GM23338 (cell line): ENCODE measurements at regions not wholly inside any gene's neighbourhood (a gene's known extent, or its start where the extent isn't known, plus 50 kb on each side); places are given as distances from the start of the nearest gene placed in this dataset.

Experiments
- ATAC-seq: fragments of 200-7000 bp; cut with Tn5 transposase; 3 replicates; pipeline ENCODE4 v1.9.1; 2020
- DNase-seq: peaks from one replicate; pipeline ENCODE4 v3.0.0-alpha.2; 2015; ENCODE audit warnings: low spot score
- H2AFZ ChIP-seq: fragments of 200-600 bp; sonication (generic); 2 replicates; pipeline ENCODE4 v1.8.0; 2016; ENCODE audit warnings: antibody characterized with exemption, mild to moderate bottlenecking, moderate library complexity
- H3F3A ChIP-seq: fragments of 200-600 bp; sonication (generic); replicated peaks from 2 replicates; pipeline ENCODE4 v1.8.0; 2017; ENCODE audit warnings: antibody characterized with exemption, mixed run types, low read depth
- H3K27ac ChIP-seq: fragments of 200-600 bp; sonication (generic); 2 replicates; pipeline ENCODE4 v1.6.1; 2016; ENCODE audit warnings: low read depth
- H3K27me3 ChIP-seq: fragments of 200-600 bp; sonication (generic); 2 replicates; pipeline ENCODE4 v1.8.0; 2016; ENCODE audit warnings: mild to moderate bottlenecking, mixed run types, moderate library complexity; ENCODE audit not compliant: insufficient read depth
- H3K36me3 ChIP-seq: fragments of 200-600 bp; sonication (generic); 2 replicates; pipeline ENCODE4 v1.8.0; 2016; ENCODE audit warnings: mild to moderate bottlenecking; ENCODE audit not compliant: insufficient read depth
- H3K4me1 ChIP-seq: fragments of 200-600 bp; sonication (generic); 2 replicates; pipeline ENCODE4 v1.8.0; 2016; ENCODE audit warnings: mild to moderate bottlenecking, moderate library complexity; ENCODE audit not compliant: insufficient read depth
- H3K4me2 ChIP-seq: fragments of 200-600 bp; sonication (generic); 2 replicates; pipeline ENCODE4 v1.7.1; 2017; ENCODE audit warnings: mixed run types
- H3K4me3 ChIP-seq: fragments of 200-600 bp; sonication (generic); 2 replicates; pipeline ENCODE4 v1.6.1; 2016; ENCODE audit warnings: mixed run types
- H3K79me2 ChIP-seq: fragments of 200-600 bp; sonication (generic); replicated peaks from 2 replicates; pipeline ENCODE4 v1.8.0; 2017; ENCODE audit warnings: mild to moderate bottlenecking; ENCODE audit not compliant: insufficient read depth
- H3K9me2 ChIP-seq: fragments of 200-600 bp; sonication (generic); 2 replicates; pipeline ENCODE4 v1.8.0; 2017; ENCODE audit not compliant: insufficient read depth
- H4K20me1 ChIP-seq: fragments of 200-600 bp; sonication (generic); replicated peaks from 2 replicates; pipeline ENCODE4 v1.8.0; 2017; ENCODE audit warnings: mild to moderate bottlenecking; ENCODE audit not compliant: insufficient read depth
- H3K27ac Mint-ChIP-seq: 2 replicates; pipeline ENCODE4 v1.8.0; 2020; ENCODE audit warnings: inconsistent platforms, mild to moderate bottlenecking, moderate library complexity, mixed read lengths
- H3K27me3 Mint-ChIP-seq: 3 replicates; pipeline ENCODE4 v1.8.0; 2022; ENCODE audit warnings: low read depth, mild to moderate bottlenecking, moderate library complexity, mixed read lengths, inconsistent platforms; ENCODE audit not compliant: insufficient read depth, poor library complexity
- H3K36me3 Mint-ChIP-seq: 3 replicates; pipeline ENCODE4 v1.8.0; 2021; ENCODE audit warnings: low read depth, mild to moderate bottlenecking, inconsistent platforms, moderate library complexity, mixed read lengths
- H3K4me1 Mint-ChIP-seq: 3 replicates; pipeline ENCODE4 v1.8.0; 2020; ENCODE audit warnings: mild to moderate bottlenecking, inconsistent platforms, mixed read lengths
- H3K4me3 Mint-ChIP-seq: 3 replicates; pipeline ENCODE4 v1.8.0; 2021; ENCODE audit warnings: moderate library complexity, mild to moderate bottlenecking, inconsistent platforms, mixed read lengths
- H3K9me3 Mint-ChIP-seq: 3 replicates; pipeline ENCODE4 v1.8.0; 2020; ENCODE audit warnings: moderate library complexity, mild to moderate bottlenecking, inconsistent platforms, mixed read lengths
- CREB1 ChIP-seq: fragments of 250-450 bp; sonication (Bioruptor Pico); IDR thresholded peaks from 2 replicates; pipeline ENCODE4 v1.5.0; 2020; ENCODE audit warnings: low read depth, mild to moderate bottlenecking, moderate library complexity
- EZH2 ChIP-seq: fragments of 200-600 bp; sonication (generic); IDR thresholded peaks from one replicate; pipeline ENCODE4 v1.8.0; 2017; ENCODE audit warnings: antibody characterized with exemption, mild to moderate bottlenecking, low read depth; ENCODE audit not compliant: unreplicated experiment
- EZH2phosphoT487 ChIP-seq: fragments of 200-600 bp; sonication (generic); IDR thresholded peaks from one replicate; pipeline ENCODE4 v1.8.1; 2018; ENCODE audit warnings: antibody characterized with exemption; ENCODE audit not compliant: unreplicated experiment
- JUNB ChIP-seq: IDR thresholded peaks from one replicate; pipeline ENCODE4 v1.6.1; 2016; ENCODE audit warnings: antibody characterized with exemption; ENCODE audit not compliant: unreplicated experiment
- NANOG ChIP-seq: IDR thresholded peaks from 2 replicates; pipeline ENCODE4 v1.6.1; 2016; ENCODE audit warnings: antibody characterized with exemption, borderline replicate concordance
- POLR2AphosphoS5 ChIP-seq: IDR thresholded peaks from 2 replicates; pipeline ENCODE4 v1.6.1; 2016; ENCODE audit warnings: antibody characterized with exemption, low read depth
- STAT1 ChIP-seq: IDR thresholded peaks from one replicate; pipeline ENCODE4 v1.6.1; 2016; ENCODE audit warnings: antibody characterized with exemption; ENCODE audit not compliant: unreplicated experiment
- ZNF331 ChIP-seq: fragments of 250-450 bp; sonication (Bioruptor Pico); IDR thresholded peaks from 2 replicates; pipeline ENCODE4 v1.5.0; 2020; ENCODE audit warnings: low read depth, mild to moderate bottlenecking, moderate library complexity
- TF ChIP-seq, protein P1 (sequence below): IDR thresholded peaks from one replicate; pipeline ENCODE4 v1.6.1; 2018; ENCODE audit warnings: antibody characterized with exemption; ENCODE audit not compliant: unreplicated experiment
- TF ChIP-seq, protein P2 (sequence below): fragments of 250-450 bp; sonication (Bioruptor Pico); IDR thresholded peaks from 2 replicates; pipeline ENCODE4 v1.5.0; 2020; ENCODE audit warnings: mild to moderate bottlenecking, moderate library complexity
- TF ChIP-seq, protein P3 (sequence below), 2 experiments: fragments of 200-600 bp in 1 of 2; sonication (generic) in 1 of 2; conservative IDR thresholded peaks; 2 replicates each; pipeline versions ENCODE4 v1.5.1 to v1.6.1; 2016 to 2017; ENCODE audit warnings: antibody characterized with exemption in 2 of 2, low read depth in 2 of 2, mild to moderate bottlenecking in 2 of 2, moderate library complexity in 1 of 2

DNA sequence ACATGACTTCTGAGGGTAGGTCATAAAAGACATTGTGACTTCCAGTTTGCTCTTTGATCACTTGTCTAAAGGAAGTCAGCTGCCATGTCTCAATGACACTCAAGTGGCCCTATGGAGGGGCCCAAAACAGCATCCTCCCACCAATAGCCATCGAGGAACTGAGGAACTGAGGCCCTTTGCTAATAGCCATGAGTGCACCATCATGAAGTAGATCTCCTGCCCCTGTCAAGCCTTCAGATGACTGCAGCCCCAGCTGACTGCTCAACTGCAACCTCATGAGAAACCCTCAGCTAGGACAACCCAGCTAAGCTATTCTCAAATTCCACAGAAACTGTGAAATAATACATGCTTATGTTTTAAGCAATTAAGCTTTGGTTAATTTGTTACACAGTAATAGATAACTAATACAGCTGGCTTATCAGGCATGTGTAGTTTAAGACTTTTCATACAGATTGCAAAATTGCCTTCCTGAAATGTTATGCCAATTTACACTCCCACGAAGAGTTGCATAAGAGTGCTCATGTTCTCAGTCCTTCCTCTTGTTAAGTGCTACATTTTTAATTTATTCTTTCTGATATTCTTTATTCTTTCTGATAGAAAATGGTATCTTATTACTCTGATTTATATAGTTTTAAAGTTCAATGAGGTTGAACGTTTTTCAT, 105.6 kb upstream of the NDUFV2 start:
- Mint-ChIP-seq H3K36me3 (no peaks in the 10 kb centered on the region), H3K27me3 (no peaks in the 10 kb centered on the region), H3K9me3 (no peaks in the 10 kb centered on the region; the same call in 2 of the 3 replicates), H3K27ac (no peak overlapping the region), H3K4me1 (peaks cover 16% of the 10 kb centered on the region), H3K4me3 (no peak overlapping the region)
- Histone ChIP-seq H3K4me1 (peaks cover 9% of the 10 kb centered on the region; the same call in 1 of the 2 replicates), H3K36me3 (no peaks in the 10 kb centered on the region), H2AFZ (no peak overlapping the region), H3F3A (no peaks in the 10 kb centered on the region), H4K20me1 (no peaks in the 10 kb centered on the region), H3K4me2 (no peak overlapping the region), H3K27me3 (no peaks in the 10 kb centered on the region), H3K4me3 (no peak overlapping the region), H3K9me2 (no peaks in the 10 kb centered on the region), H3K79me2 (no peaks in the 10 kb centered on the region), H3K27ac (no peak overlapping the region)
- TF ChIP-seq EZH2, result no peak
- TF ChIP-seq ZNF331 (CRISPR knock-in tag), result no peak
- TF ChIP-seq STAT1, result no peak
- no peak for TF ChIP-seq EZH2phosphoT487
- no peak for TF ChIP-seq CREB1
- TF ChIP-seq JUNB, result no peak
- TF ChIP-seq, protein P1, sequence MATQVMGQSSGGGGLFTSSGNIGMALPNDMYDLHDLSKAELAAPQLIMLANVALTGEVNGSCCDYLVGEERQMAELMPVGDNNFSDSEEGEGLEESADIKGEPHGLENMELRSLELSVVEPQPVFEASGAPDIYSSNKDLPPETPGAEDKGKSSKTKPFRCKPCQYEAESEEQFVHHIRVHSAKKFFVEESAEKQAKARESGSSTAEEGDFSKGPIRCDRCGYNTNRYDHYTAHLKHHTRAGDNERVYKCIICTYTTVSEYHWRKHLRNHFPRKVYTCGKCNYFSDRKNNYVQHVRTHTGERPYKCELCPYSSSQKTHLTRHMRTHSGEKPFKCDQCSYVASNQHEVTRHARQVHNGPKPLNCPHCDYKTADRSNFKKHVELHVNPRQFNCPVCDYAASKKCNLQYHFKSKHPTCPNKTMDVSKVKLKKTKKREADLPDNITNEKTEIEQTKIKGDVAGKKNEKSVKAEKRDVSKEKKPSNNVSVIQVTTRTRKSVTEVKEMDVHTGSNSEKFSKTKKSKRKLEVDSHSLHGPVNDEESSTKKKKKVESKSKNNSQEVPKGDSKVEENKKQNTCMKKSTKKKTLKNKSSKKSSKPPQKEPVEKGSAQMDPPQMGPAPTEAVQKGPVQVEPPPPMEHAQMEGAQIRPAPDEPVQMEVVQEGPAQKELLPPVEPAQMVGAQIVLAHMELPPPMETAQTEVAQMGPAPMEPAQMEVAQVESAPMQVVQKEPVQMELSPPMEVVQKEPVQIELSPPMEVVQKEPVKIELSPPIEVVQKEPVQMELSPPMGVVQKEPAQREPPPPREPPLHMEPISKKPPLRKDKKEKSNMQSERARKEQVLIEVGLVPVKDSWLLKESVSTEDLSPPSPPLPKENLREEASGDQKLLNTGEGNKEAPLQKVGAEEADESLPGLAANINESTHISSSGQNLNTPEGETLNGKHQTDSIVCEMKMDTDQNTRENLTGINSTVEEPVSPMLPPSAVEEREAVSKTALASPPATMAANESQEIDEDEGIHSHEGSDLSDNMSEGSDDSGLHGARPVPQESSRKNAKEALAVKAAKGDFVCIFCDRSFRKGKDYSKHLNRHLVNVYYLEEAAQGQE, result no peak
- TF ChIP-seq, protein P2, sequence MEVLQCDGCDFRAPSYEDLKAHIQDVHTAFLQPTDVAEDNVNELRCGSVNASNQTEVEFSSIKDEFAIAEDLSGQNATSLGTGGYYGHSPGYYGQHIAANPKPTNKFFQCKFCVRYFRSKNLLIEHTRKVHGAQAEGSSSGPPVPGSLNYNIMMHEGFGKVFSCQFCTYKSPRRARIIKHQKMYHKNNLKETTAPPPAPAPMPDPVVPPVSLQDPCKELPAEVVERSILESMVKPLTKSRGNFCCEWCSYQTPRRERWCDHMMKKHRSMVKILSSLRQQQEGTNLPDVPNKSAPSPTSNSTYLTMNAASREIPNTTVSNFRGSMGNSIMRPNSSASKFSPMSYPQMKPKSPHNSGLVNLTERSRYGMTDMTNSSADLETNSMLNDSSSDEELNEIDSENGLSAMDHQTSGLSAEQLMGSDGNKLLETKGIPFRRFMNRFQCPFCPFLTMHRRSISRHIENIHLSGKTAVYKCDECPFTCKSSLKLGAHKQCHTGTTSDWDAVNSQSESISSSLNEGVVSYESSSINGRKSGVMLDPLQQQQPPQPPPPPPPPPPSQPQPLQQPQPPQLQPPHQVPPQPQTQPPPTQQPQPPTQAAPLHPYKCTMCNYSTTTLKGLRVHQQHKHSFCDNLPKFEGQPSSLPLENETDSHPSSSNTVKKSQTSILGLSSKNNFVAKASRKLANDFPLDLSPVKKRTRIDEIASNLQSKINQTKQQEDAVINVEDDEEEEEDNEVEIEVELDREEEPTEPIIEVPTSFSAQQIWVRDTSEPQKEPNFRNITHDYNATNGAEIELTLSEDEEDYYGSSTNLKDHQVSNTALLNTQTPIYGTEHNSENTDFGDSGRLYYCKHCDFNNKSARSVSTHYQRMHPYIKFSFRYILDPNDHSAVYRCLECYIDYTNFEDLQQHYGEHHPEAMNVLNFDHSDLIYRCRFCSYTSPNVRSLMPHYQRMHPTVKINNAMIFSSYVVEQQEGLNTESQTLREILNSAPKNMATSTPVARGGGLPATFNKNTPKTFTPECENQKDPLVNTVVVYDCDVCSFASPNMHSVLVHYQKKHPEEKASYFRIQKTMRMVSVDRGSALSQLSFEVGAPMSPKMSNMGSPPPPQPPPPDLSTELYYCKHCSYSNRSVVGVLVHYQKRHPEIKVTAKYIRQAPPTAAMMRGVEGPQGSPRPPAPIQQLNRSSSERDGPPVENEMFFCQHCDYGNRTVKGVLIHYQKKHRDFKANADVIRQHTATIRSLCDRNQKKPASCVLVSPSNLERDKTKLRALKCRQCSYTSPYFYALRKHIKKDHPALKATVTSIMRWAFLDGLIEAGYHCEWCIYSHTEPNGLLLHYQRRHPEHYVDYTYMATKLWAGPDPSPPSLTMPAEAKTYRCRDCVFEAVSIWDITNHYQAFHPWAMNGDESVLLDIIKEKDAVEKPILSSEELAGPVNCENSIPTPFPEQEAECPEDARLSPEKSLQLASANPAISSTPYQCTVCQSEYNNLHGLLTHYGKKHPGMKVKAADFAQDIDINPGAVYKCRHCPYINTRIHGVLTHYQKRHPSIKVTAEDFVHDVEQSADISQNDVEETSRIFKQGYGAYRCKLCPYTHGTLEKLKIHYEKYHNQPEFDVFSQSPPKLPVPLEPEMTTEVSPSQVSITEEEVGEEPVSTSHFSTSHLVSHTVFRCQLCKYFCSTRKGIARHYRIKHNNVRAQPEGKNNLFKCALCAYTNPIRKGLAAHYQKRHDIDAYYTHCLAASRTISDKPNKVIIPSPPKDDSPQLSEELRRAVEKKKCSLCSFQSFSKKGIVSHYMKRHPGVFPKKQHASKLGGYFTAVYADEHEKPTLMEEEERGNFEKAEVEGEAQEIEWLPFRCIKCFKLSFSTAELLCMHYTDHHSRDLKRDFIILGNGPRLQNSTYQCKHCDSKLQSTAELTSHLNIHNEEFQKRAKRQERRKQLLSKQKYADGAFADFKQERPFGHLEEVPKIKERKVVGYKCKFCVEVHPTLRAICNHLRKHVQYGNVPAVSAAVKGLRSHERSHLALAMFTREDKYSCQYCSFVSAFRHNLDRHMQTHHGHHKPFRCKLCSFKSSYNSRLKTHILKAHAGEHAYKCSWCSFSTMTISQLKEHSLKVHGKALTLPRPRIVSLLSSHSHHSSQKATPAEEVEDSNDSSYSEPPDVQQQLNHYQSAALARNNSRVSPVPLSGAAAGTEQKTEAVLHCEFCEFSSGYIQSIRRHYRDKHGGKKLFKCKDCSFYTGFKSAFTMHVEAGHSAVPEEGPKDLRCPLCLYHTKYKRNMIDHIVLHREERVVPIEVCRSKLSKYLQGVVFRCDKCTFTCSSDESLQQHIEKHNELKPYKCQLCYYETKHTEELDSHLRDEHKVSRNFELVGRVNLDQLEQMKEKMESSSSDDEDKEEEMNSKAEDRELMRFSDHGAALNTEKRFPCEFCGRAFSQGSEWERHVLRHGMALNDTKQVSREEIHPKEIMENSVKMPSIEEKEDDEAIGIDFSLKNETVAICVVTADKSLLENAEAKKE (CRISPR knock-in tag), result no peak
- TF ChIP-seq, protein P3, sequence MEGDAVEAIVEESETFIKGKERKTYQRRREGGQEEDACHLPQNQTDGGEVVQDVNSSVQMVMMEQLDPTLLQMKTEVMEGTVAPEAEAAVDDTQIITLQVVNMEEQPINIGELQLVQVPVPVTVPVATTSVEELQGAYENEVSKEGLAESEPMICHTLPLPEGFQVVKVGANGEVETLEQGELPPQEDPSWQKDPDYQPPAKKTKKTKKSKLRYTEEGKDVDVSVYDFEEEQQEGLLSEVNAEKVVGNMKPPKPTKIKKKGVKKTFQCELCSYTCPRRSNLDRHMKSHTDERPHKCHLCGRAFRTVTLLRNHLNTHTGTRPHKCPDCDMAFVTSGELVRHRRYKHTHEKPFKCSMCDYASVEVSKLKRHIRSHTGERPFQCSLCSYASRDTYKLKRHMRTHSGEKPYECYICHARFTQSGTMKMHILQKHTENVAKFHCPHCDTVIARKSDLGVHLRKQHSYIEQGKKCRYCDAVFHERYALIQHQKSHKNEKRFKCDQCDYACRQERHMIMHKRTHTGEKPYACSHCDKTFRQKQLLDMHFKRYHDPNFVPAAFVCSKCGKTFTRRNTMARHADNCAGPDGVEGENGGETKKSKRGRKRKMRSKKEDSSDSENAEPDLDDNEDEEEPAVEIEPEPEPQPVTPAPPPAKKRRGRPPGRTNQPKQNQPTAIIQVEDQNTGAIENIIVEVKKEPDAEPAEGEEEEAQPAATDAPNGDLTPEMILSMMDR (conservative IDR thresholded peaks at IDR 0.05; ENCODE audit: low read depth in 2 of 2), result no peak
- TF ChIP-seq POLR2AphosphoS5, result no peak
- no peak for TF ChIP-seq NANOG
- DNase-seq, result no peak
- ATAC-seq, result no peak
